SK-N-SH treated with all-trans-retinoic acid at 6 μM for 48 hours (cell line): ENCODE measurements at regions not wholly inside any gene's neighbourhood (a gene's known extent, or its start where the extent isn't known, plus 50 kb on each side); places are given as distances from the start of the nearest gene placed in this dataset.

ENCODE experiments used
- ATAC-seq: fragments of 200-7000 bp; cut with Tn5 transposase; 3 replicates; pipeline ENCODE4 v1.9.1; 2020; ENCODE audit warnings: mild to moderate bottlenecking, moderate library complexity
- BACH2 ChIP-seq: fragments of 250-450 bp; sonication (Bioruptor Pico); IDR thresholded peaks from 2 replicates; pipeline ENCODE4 v1.9.0; 2021; ENCODE audit warnings: mild to moderate bottlenecking, borderline replicate concordance
- CREB5 ChIP-seq: fragments of 250-450 bp; sonication (Bioruptor Pico); IDR thresholded peaks from 2 replicates; pipeline ENCODE4 v1.5.1; 2020; ENCODE audit warnings: low read depth, mild to moderate bottlenecking, moderate library complexity
- CSDC2 ChIP-seq: fragments of 250-450 bp; sonication (Bioruptor Pico); IDR thresholded peaks from 2 replicates; pipeline ENCODE4 v1.5.0; 2020; ENCODE audit warnings: mild to moderate bottlenecking, moderate library complexity
- ESRRG ChIP-seq: fragments of 250-450 bp; sonication (Bioruptor Pico); IDR thresholded peaks from 2 replicates; pipeline ENCODE4 v1.6.1; 2021; ENCODE audit warnings: mild to moderate bottlenecking
- GLIS3 ChIP-seq: fragments of 250-450 bp; sonication (Bioruptor Pico); IDR thresholded peaks from 2 replicates; pipeline ENCODE4 v1.5.0; 2020; ENCODE audit warnings: mild to moderate bottlenecking, moderate library complexity
- ISL1 ChIP-seq: fragments of 250-450 bp; sonication (Bioruptor Pico); IDR thresholded peaks from 2 replicates; pipeline ENCODE4 v2.1.2; 2022; ENCODE audit warnings: mild to moderate bottlenecking, moderate library complexity
- OSR1 ChIP-seq: fragments of 250-450 bp; sonication (Bioruptor Pico); IDR thresholded peaks from 2 replicates; pipeline ENCODE4 v1.8.0; 2022; ENCODE audit warnings: moderate library complexity, mild to moderate bottlenecking, inconsistent platforms
- PATZ1 ChIP-seq: fragments of 250-450 bp; sonication (Bioruptor Pico); IDR thresholded peaks from 2 replicates; pipeline ENCODE4 v1.8.0; 2020; ENCODE audit warnings: mild to moderate bottlenecking, moderate library complexity, borderline replicate concordance
- POU6F1 ChIP-seq: fragments of 250-450 bp; sonication (Bioruptor Pico); IDR thresholded peaks from 2 replicates; pipeline ENCODE4 v1.8.0; 2021; ENCODE audit warnings: low read depth, mild to moderate bottlenecking, moderate library complexity, borderline replicate concordance
- PPARA ChIP-seq: fragments of 250-450 bp; sonication (Bioruptor Pico); IDR thresholded peaks from 2 replicates; pipeline ENCODE4 v1.5.0; 2020; ENCODE audit warnings: mild to moderate bottlenecking, borderline replicate concordance
- RARB ChIP-seq: fragments of 250-450 bp; sonication (Bioruptor Pico); IDR thresholded peaks from 2 replicates; pipeline ENCODE4 v1.8.0; 2021; ENCODE audit warnings: mild to moderate bottlenecking, moderate library complexity
- SNAI2 ChIP-seq: fragments of 250-450 bp; sonication (Bioruptor Pico); IDR thresholded peaks from 2 replicates; pipeline ENCODE4 v1.5.0; 2020; ENCODE audit warnings: mild to moderate bottlenecking, moderate library complexity
- TCF4 ChIP-seq: fragments of 250-450 bp; sonication (Bioruptor Pico); IDR thresholded peaks from 2 replicates; pipeline ENCODE4 v1.8.0; 2021; ENCODE audit warnings: mild to moderate bottlenecking, moderate library complexity, borderline replicate concordance
- TOX ChIP-seq: fragments of 250-450 bp; sonication (Bioruptor Pico); IDR thresholded peaks from 2 replicates; pipeline ENCODE4 v1.8.0; 2021; ENCODE audit warnings: mild to moderate bottlenecking, moderate library complexity, borderline replicate concordance
- TSHZ2 ChIP-seq: fragments of 250-450 bp; sonication (Bioruptor Pico); IDR thresholded peaks from 2 replicates; pipeline ENCODE4 v1.5.0; 2020; ENCODE audit warnings: mild to moderate bottlenecking, moderate library complexity
- ZC3H10 ChIP-seq: fragments of 250-450 bp; sonication (Bioruptor Pico); IDR thresholded peaks from 2 replicates; pipeline ENCODE4 v1.5.1; 2021; ENCODE audit warnings: mild to moderate bottlenecking, moderate library complexity
- ZFP3 ChIP-seq: fragments of 250-450 bp; sonication (Bioruptor Pico); IDR thresholded peaks from 2 replicates; pipeline ENCODE4 v1.5.0; 2020; ENCODE audit warnings: mild to moderate bottlenecking, moderate library complexity
- ZFP30 ChIP-seq: fragments of 450-650 bp; formaldehyde crosslinking; IDR thresholded peaks from 2 replicates; pipeline ENCODE4 v1.5.0; 2022; ENCODE audit warnings: mild to moderate bottlenecking, moderate library complexity
- ZNF565 ChIP-seq: fragments of 450-650 bp; formaldehyde crosslinking; conservative IDR thresholded peaks from 2 replicates; pipeline ENCODE4 v1.5.0; 2020; ENCODE audit warnings: low read depth, mild to moderate bottlenecking, moderate library complexity
- ZNF70 ChIP-seq: fragments of 450-650 bp; formaldehyde crosslinking; IDR thresholded peaks from 2 replicates; pipeline ENCODE4 v1.5.0; 2020; ENCODE audit warnings: mild to moderate bottlenecking, moderate library complexity
- ZNF8 ChIP-seq: fragments of 450-650 bp; formaldehyde crosslinking; IDR thresholded peaks from 2 replicates; pipeline ENCODE4 v1.5.0; 2020; ENCODE audit warnings: mild to moderate bottlenecking, moderate library complexity

GRCh38 chr2:19123556-19123955, 234.9 kb downstream of the OSR1 start (continued):
- TF ChIP-seq GLIS3 (no peak), ZNF8 (CRISPR knock-in tag) (no peak), TSHZ2 (CRISPR knock-in tag) (no peak), ZC3H10 (no peak), OSR1 (no peak)

- TF ChIP-seq ISL1 (CRISPR knock-in tag), result no peak
- no peak for TF ChIP-seq CSDC2 (CRISPR knock-in tag)
- no peak for TF ChIP-seq ZFP30 (CRISPR knock-in tag)
- no peak for TF ChIP-seq ZC3H10
- TF ChIP-seq ZNF565, result no peak
- no peak for TF ChIP-seq ZNF8 (CRISPR knock-in tag)
- TF ChIP-seq ZFP3 (CRISPR knock-in tag), result no peak
- no peak for TF ChIP-seq TOX (CRISPR knock-in tag)
- TF ChIP-seq ZNF70 (CRISPR knock-in tag), result no peak
- no peak for TF ChIP-seq RARB (CRISPR knock-in tag)
- TF ChIP-seq PPARA (CRISPR knock-in tag), result no peak
- no peak for TF ChIP-seq ESRRG (CRISPR knock-in tag)
- TF ChIP-seq CREB5 (CRISPR knock-in tag), result no peak
- TF ChIP-seq POU6F1 (CRISPR knock-in tag), result no peak
- no peak for TF ChIP-seq TCF4 (CRISPR knock-in tag)
- no peak for TF ChIP-seq TSHZ2 (CRISPR knock-in tag)
- TF ChIP-seq SNAI2 (CRISPR knock-in tag), result no peak
- no peak for TF ChIP-seq GLIS3
- TF ChIP-seq PATZ1 (CRISPR knock-in tag), result no peak
- no peak for ATAC-seq
Observed at GRCh38 chr2:19122220-19122619, 236.2 kb downstream of the OSR1 start.

- TF ChIP-seq TCF4 (CRISPR knock-in tag), result no peak
- no peak for TF ChIP-seq BACH2 (CRISPR knock-in tag)
- no peak for TF ChIP-seq ISL1 (CRISPR knock-in tag)
- TF ChIP-seq OSR1, result no peak
- TF ChIP-seq GLIS3, result no peak
- no peak for TF ChIP-seq TOX (CRISPR knock-in tag)
- no peak for TF ChIP-seq PATZ1 (CRISPR knock-in tag)
- no peak for TF ChIP-seq CREB5 (CRISPR knock-in tag)
- TF ChIP-seq, all 23 proteins: peak for 0
- peak; percentile 84 for ATAC-seq
Observed at GRCh38 chr2:19120941-19121750, 237.3 kb downstream of the OSR1 start.
